EL (cell line): ENCODE measurements at regions not wholly inside any gene's neighbourhood (a gene's known extent, or its start where the extent isn't known, plus 50 kb on each side); places are given as distances from the start of the nearest gene placed in this dataset.
A peak's percentile ranks its signal among the peaks of the same experiment; 100 is the strongest.
"Not testable (repeated sequence)": the region's sequence is repeated elsewhere in the genome, so short reads cannot be mapped to it uniquely, and the experiment has no call there.

ENCODE experiments used
- DNase-seq: peaks from one replicate; pipeline ENCODE4 v3.0.0-alpha.2; 2016

DNA sequence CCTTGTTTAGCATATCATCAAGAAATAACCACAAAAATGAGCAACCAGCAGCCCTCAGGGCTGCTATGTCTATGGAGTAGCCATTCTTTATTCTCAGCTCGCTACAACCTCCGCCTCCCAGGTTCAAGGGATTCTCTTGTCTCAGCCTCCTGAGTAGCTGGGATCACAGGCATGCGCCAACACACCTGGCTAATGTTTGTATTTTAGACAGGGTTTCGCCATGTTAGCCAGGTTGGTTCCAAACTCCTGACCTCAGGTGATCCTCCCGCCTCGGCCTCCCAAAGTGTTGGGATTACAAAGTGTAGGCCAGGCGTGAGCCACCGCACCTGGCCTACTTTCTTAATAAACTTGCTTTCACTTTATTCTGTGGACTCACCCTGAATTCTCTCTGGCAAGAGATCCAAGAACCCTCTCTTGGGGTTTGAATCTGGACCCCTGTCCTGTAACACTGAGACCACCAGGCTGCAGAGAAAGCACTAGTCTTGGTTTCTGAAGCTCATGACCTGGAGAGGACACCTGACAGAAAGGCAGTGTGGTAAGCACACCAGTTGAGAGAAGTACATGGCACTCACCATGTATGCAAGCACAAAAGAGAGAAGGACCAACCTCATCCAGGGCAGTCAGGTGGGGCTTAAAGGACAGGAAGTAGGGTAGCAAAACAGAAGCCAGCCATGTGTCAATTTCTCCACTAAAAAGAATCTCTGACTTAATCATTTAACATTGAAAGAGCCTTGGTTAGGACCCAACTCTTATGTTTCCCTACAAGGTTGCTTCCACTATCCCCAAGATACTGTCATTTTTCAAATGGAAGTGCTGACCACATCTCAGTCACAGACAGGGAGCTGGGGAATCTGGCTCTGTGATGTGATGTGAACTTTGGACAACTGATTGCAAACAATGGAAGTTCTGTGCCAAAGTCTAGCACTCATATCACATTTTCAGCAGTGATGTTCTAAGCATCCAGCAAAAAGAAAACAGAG is 97.4 kb upstream of the DST start:
- DNase-seq: no peak

GRCh38 chr6:56736804-56737203 is 94.1 kb upstream of the DST start:
- no peak for DNase-seq

DNA sequence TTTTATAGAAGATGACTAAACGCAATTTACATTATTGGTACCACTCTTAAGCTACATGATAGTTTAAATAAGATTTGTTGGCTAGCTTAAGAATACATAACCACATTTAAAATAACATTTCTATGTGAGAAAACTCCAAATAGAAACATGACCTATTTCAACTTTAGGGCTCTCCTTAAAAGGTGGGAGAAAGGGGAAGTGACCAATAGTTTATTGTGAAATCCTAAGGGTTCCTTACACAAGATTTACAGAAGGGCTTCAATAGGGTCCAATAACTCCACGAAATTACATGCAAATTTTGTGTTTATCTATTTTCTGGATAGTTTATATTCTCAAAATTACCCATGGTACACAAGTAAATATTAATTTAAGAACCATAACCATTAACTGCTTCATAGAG is 91.6 kb upstream of the DST start:
- DNase-seq: no peak

DNA sequence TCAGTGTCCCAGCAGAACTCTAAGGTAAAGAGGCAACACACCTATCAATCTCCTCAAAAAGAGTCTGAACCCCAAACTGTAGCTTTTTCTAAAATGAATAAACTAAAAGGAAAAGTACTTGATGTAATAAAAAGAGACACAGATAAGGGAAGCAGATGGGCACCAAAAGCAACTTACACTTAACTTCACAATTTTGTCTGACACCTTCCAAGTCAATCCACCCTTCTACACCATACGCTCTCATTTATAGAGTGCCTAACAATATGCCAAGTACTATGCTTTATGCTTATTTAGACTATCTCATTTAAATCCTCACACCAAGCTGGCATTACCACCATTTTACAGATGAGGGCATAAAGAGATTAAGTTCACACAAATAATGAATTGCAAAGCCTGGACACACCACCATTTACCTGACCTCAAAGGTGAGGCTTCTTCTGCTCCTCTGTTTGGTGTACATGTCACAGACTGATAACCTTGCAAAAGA is 90.6 kb upstream of the DST start:
- DNase-seq: no peak

- no peak for DNase-seq
Measured at GRCh38 chr6:56732517-56732916, 89.8 kb upstream of the DST start.

GRCh38 chr6:56730663-56731529 is 88.2 kb upstream of the DST start:
- DNase-seq: peak; percentile 82

- DNase-seq: peak; percentile 93
Measured at GRCh38 chr6:56729719-56730118, 87.0 kb upstream of the DST start.

DNA sequence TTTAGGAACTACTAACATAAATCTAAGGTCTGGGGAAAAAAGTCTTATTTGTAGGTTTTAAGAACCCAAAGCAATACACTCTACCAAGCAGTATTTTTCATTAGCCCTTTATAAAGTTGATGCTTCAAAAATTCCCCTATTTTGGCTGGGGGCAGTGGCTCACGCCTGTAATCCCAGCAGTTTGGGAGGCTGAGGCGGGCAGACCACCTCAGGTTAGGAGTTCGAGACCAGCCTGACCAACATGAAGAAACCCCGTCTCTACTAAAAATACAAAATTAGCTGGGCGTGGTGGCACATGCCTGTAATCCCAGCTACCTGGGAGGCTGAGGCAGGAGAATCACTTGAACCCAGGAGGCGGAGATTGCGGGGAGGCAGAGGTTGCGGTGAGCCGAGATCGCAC is 86.5 kb upstream of the DST start:
- not testable (repeated sequence) for DNase-seq

GRCh38 chr6:56727097-56727850 is 84.6 kb upstream of the DST start:
- peak; percentile 73 for DNase-seq

GRCh38 chr6:56725254-56725653 is 82.6 kb upstream of the DST start:
- no peak for DNase-seq

DNA sequence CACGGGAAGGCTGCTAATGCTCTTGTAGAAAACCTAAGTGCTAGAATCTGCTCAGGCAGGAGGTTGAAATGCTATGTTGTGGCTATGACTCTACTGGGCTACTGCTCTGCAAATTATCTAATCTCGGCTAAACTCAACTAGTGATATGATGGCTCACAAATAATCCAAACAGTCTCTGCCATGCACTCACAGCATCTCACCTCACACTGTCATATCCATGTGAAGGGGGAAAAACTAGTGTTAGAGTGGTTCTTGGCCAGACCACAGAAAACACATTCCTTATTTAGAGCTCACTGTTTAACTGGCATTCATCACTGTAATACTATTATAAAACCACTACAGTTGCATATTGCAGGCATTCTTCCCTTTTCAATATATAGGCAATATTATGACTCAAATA is 81.8 kb upstream of the DST start:
- peak; percentile 78 for DNase-seq

DNA sequence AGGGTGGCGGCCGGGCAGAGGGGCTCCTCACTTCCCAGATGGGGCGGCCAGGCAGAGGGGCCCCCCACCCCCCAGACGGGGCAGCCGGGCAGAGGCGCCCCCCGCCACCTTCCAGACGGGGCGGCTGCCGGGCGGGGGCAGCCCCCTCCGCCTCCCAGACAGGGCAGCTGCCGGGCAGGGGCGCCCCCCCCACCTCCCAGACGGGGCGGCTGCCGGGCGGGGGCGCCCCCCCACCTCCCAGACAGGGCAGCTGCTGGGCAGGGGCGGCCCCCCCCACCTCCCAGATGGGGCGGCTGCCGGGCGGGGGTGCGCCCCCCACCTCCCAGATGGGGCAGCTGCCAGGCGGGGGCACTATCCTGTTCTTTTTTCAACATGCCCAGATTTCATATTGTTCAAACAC is 78.2 kb upstream of the DST start:
- no peak for DNase-seq

GRCh38 chr6:56720202-56720601 is 77.5 kb upstream of the DST start:
- DNase-seq: not testable (repeated sequence)

DNA sequence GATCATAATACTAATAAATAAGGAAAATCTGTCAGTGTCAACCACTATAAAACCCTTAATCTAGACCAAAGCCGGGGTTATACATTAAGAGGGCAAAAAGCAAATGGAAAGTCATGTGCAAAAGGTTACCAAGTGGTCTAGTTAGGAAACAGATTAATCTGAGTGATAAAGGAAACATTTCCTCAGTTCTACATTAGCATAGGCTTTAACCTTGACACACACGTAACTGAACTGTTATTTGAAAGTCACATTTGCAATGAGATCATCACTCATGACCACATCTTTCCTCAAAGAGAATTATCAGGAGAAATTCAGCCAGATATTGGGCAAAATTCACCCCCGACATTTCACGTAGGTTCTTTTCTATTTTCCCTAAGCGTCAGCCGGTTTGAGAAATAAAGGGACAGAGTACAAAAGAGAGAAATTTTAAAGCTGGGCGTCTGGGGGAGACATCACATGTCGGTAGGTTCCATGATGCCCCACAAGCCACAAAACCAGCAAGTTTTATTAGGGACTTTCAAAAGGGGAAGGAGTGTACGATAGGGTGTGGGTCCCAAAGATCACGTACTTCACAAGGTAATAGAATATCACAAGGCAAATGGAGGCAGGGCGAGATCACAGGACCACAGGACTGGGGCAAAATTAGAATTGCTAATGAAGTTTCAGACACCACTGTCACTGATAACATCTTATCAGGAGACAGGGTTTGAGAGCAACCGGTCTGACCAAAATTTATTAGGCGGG is 76.8 kb upstream of the DST start:
- peak; percentile 59 for DNase-seq

- DNase-seq: no peak
Measured at GRCh38 chr6:56718236-56718635, 75.5 kb upstream of the DST start.

DNA sequence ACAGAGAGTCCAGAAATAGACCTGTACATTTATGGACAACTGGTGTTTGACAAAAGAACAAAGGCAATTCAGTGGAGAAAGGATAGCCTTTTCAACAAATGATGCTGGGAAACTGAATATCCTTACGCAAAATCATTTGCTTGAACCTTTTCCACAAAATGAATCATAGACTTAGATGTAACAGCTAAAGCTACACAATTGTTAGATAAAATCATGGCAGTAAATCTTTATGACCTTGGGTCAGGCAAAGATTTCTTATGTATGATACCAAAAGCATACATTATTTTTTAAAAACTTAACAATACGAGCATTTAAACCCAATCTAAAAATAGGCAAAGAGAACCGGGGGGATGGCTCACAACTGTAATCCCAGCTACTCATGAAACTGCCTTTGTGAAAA is 73.5 kb upstream of the DST start:
- peak; percentile 44 for DNase-seq

GRCh38 chr6:56715741-56716140 is 73.1 kb upstream of the DST start:
- no peak for DNase-seq

GRCh38 chr6:56714982-56715456 is 72.3 kb upstream of the DST start:
- DNase-seq: peak; percentile 98

GRCh38 chr6:56714273-56714672 is 71.6 kb upstream of the DST start:
- DNase-seq: peak; percentile 33

- peak; percentile 92 for DNase-seq
Measured at GRCh38 chr6:56713254-56713672, 70.6 kb upstream of the DST start.

DNA sequence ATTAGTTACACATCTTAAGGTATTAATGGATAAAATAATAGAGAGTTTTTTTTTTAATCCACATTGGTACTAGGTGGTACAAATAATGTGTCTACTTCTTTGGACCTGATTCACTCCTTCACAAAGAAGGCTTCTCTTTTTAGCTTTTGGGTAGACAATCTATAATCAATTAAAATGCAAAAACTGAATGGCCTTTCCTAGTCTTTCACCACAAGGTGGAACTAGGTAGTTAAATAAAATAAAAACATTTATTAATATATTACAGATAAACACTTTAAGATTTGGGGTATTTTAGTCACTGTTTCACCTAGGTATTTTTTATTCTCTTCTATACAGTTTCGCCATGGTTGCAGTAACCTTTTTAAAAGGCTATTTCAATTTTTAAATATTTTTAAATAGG is 68.3 kb upstream of the DST start:
- DNase-seq: no peak

DNA sequence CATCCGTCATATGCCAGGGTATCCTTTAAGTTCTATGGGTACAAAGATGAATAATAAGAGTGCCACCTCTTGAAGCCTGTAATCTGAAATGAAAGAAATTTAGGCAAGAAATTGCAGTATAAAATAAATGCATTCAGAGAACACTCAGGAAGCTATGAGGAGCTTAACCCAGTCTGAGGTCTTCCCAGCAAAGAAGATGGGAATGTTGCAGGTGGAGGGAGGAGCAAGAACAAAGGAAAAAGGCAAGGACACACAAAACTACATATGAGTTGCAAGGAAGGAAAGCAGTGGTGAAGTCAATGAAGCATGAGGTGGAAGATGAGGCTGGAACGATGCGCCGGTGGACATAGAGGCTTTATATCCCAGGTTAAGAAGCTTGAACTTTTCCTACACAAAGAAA is 67.0 kb upstream of the DST start:
- no peak for DNase-seq
